GM21360 (cell line): ENCODE measurements at regions not wholly inside any gene's neighbourhood (a gene's known extent, or its start where the extent isn't known, plus 50 kb on each side); places are given as distances from the start of the nearest gene placed in this dataset.

Experiments
- ATAC-seq: cut with Tn5 transposase; IDR thresholded peaks from one replicate; pipeline ENCODE4 v1.9.1; 2021; ENCODE audit warnings: mild to moderate bottlenecking, moderate library complexity; ENCODE audit not compliant: unreplicated experiment

GRCh38 chr7:84506151-84506550, 311.6 kb upstream of the SEMA3A start:
- ATAC-seq = no peak

- ATAC-seq = no peak
These were observed 307.6 kb upstream of the SEMA3A start for GRCh38 chr7:84502239-84502638.

- no peak for ATAC-seq
These were observed 303.3 kb upstream of the SEMA3A start for GRCh38 chr7:84497873-84498272.

- no peak for ATAC-seq
These were observed 300.5 kb upstream of the SEMA3A start for GRCh38 chr7:84495128-84495527.

GRCh38 chr7:84492098-84493034, 297.8 kb upstream of the SEMA3A start:
- ATAC-seq = no peak

- no peak for ATAC-seq
These were observed 296.1 kb upstream of the SEMA3A start for GRCh38 chr7:84490661-84491060.

GRCh38 chr7:84484502-84485079, 290.0 kb upstream of the SEMA3A start:
- no peak for ATAC-seq

- no peak for ATAC-seq
These were observed 287.9 kb upstream of the SEMA3A start for GRCh38 chr7:84482476-84482875.

- ATAC-seq = no peak
These were observed 284.5 kb upstream of the SEMA3A start for GRCh38 chr7:84479059-84479458.

- no peak for ATAC-seq
These were observed 283.3 kb upstream of the SEMA3A start for GRCh38 chr7:84477786-84478478.

- no peak for ATAC-seq
These were observed 279.8 kb upstream of the SEMA3A start for GRCh38 chr7:84474436-84474835.

GRCh38 chr7:84471576-84471975, 277.0 kb upstream of the SEMA3A start:
- no peak for ATAC-seq

- no peak for ATAC-seq
These were observed 274.4 kb upstream of the SEMA3A start for GRCh38 chr7:84469034-84469433.

GRCh38 chr7:84462259-84462658, 267.7 kb upstream of the SEMA3A start:
- ATAC-seq = no peak

- ATAC-seq = no peak
These were observed 266.5 kb upstream of the SEMA3A start for GRCh38 chr7:84461093-84461492.

- no peak for ATAC-seq
These were observed 261.2 kb upstream of the SEMA3A start for GRCh38 chr7:84455788-84456187.

- ATAC-seq = no peak
These were observed 259.8 kb upstream of the SEMA3A start for GRCh38 chr7:84454174-84454959.

GRCh38 chr7:84452618-84453017, 258.0 kb upstream of the SEMA3A start:
- no peak for ATAC-seq

GRCh38 chr7:84450772-84451171, 256.2 kb upstream of the SEMA3A start:
- ATAC-seq = no peak

- ATAC-seq = no peak
These were observed 253.2 kb upstream of the SEMA3A start for GRCh38 chr7:84447636-84448293.
